ENCODE measurements at regions not wholly inside any gene's neighbourhood (a gene's known extent, or its start where the extent isn't known, plus 50 kb on each side); places are given as distances from the start of the nearest gene placed in this dataset.

GRCh38 chrX:109268340-109268739, 213.5 kb downstream of the GUCY2F start (continued):
- TF ChIP-seq CHD7 (IDR thresholded peaks at IDR 0.05; ENCODE audit: insufficient replicate concordance, low read length) (no peak), KDM1A (IDR thresholded peaks at IDR 0.05; ENCODE audit: borderline replicate concordance, low read length) (no peak), KDM4A (IDR thresholded peaks at IDR 0.05; ENCODE audit: low read depth, low read length, severe bottlenecking) (no peak), TAF7 (optimal IDR thresholded peaks at IDR 0.05; ENCODE audit: borderline replicate concordance, low read depth, low read length) (no peak), CEBPB (IDR thresholded peaks at IDR 0.05; ENCODE audit: low read depth, low read length) (no peak), HDAC2 (IDR thresholded peaks at IDR 0.05; ENCODE audit: borderline replicate concordance in 1 of 2, low read depth in 2 of 2, low read length in 2 of 2) (no peak), GABPA (IDR thresholded peaks at IDR 0.05; ENCODE audit: borderline replicate concordance, insufficient read depth, low read length) (no peak)
